ENCODE measurements at regions not wholly inside any gene's neighbourhood (a gene's known extent, or its start where the extent isn't known, plus 50 kb on each side); places are given as distances from the start of the nearest gene placed in this dataset.

DNA sequence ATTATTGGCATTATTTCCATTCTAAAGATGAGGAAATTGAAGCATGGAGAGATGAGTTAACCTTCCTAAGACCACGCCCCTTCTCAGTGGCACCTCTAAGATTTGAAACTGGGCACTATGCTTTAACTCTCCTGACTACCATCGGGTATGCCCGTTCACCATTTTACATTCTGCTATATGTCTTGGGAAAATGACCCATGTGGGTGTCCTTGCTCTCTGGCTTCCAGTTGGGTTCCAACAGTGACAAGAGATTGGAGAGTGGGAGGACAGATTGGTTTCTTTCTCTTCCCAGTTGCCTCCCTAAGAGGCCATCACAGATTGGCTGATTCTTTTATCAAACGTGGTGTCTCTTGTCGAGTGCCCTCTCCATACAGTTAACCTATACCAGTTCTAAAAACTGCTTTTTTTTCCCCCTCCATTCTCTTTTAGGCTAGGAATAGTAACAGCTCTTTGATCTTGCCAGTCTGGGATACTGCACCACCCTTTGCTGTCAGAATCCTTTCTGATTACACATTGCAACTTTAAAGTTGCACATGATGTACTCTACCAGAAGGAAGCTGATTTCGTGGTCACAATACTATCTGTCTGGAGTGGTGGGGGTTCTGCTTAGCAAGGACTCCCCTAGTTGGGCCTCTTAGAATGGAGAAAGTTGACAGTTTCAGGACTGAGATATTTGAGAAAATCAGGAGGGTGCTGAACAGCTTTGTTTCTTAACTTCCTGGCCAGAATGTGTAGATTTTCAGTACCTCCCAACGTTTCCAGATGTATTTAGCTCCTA is 88.0 kb upstream of the ELOVL5 start:
- TF ChIP-seq, protein P1, sequence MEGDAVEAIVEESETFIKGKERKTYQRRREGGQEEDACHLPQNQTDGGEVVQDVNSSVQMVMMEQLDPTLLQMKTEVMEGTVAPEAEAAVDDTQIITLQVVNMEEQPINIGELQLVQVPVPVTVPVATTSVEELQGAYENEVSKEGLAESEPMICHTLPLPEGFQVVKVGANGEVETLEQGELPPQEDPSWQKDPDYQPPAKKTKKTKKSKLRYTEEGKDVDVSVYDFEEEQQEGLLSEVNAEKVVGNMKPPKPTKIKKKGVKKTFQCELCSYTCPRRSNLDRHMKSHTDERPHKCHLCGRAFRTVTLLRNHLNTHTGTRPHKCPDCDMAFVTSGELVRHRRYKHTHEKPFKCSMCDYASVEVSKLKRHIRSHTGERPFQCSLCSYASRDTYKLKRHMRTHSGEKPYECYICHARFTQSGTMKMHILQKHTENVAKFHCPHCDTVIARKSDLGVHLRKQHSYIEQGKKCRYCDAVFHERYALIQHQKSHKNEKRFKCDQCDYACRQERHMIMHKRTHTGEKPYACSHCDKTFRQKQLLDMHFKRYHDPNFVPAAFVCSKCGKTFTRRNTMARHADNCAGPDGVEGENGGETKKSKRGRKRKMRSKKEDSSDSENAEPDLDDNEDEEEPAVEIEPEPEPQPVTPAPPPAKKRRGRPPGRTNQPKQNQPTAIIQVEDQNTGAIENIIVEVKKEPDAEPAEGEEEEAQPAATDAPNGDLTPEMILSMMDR (IDR thresholded peaks at IDR 0.05) = no peak
- no peak for TF ChIP-seq SIN3A (IDR thresholded peaks at IDR 0.05; ENCODE audit: borderline replicate concordance, insufficient read depth, low read depth, low read length)
- TF ChIP-seq, protein P2, sequence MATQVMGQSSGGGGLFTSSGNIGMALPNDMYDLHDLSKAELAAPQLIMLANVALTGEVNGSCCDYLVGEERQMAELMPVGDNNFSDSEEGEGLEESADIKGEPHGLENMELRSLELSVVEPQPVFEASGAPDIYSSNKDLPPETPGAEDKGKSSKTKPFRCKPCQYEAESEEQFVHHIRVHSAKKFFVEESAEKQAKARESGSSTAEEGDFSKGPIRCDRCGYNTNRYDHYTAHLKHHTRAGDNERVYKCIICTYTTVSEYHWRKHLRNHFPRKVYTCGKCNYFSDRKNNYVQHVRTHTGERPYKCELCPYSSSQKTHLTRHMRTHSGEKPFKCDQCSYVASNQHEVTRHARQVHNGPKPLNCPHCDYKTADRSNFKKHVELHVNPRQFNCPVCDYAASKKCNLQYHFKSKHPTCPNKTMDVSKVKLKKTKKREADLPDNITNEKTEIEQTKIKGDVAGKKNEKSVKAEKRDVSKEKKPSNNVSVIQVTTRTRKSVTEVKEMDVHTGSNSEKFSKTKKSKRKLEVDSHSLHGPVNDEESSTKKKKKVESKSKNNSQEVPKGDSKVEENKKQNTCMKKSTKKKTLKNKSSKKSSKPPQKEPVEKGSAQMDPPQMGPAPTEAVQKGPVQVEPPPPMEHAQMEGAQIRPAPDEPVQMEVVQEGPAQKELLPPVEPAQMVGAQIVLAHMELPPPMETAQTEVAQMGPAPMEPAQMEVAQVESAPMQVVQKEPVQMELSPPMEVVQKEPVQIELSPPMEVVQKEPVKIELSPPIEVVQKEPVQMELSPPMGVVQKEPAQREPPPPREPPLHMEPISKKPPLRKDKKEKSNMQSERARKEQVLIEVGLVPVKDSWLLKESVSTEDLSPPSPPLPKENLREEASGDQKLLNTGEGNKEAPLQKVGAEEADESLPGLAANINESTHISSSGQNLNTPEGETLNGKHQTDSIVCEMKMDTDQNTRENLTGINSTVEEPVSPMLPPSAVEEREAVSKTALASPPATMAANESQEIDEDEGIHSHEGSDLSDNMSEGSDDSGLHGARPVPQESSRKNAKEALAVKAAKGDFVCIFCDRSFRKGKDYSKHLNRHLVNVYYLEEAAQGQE (IDR thresholded peaks at IDR 0.05; ENCODE audit: insufficient read depth in 1 of 2, low read depth in 2 of 2, low read length in 1 of 2) = no peak
